Islet precursor cell (in vitro differentiated cells): ENCODE measurements at regions not wholly inside any gene's neighbourhood (a gene's known extent, or its start where the extent isn't known, plus 50 kb on each side); places are given as distances from the start of the nearest gene placed in this dataset.
"Not testable (repeated sequence)": the region's sequence is repeated elsewhere in the genome, so short reads cannot be mapped to it uniquely, and the experiment has no call there.

Experiments used
- DNase-seq: peaks from one replicate; pipeline ENCODE4 v3.0.0-alpha.2; 2018

- no peak for DNase-seq
Observed at GRCh38 chr17:70956726-70957125, 787.4 kb downstream of the KCNJ2 start.

- DNase-seq, result no peak
Observed at GRCh38 chr17:70961341-70961740, 792.0 kb downstream of the KCNJ2 start.

GRCh38 chr17:70968302-70968701 is 799.0 kb downstream of the KCNJ2 start:
- DNase-seq, result no peak

- DNase-seq, result no peak
Observed at GRCh38 chr17:70969521-70970034, 800.2 kb downstream of the KCNJ2 start.

- DNase-seq, result no peak
Observed at GRCh38 chr17:70976447-70976846, 807.1 kb downstream of the KCNJ2 start.

- DNase-seq, result no peak
Observed at GRCh38 chr17:70984873-70985272, 815.5 kb downstream of the KCNJ2 start.

GRCh38 chr17:70987867-70988340 is 818.6 kb downstream of the KCNJ2 start:
- DNase-seq, result no peak

GRCh38 chr17:70988622-70989021 is 819.3 kb downstream of the KCNJ2 start:
- no peak for DNase-seq

GRCh38 chr17:70989280-70989679 is 819.9 kb downstream of the KCNJ2 start:
- DNase-seq, result no peak

GRCh38 chr17:70994194-70994593 is 824.9 kb downstream of the KCNJ2 start:
- no peak for DNase-seq

GRCh38 chr17:70995997-70996396 is 826.7 kb downstream of the KCNJ2 start:
- no peak for DNase-seq

- DNase-seq, result no peak
Observed at GRCh38 chr17:71003736-71004135, 834.4 kb downstream of the KCNJ2 start.

GRCh38 chr17:71004413-71004812 is 835.1 kb downstream of the KCNJ2 start:
- no peak for DNase-seq

- no peak for DNase-seq
Observed at GRCh38 chr17:71011391-71011790, 842.1 kb downstream of the KCNJ2 start.

GRCh38 chr17:71019699-71020098 is 850.4 kb downstream of the KCNJ2 start:
- DNase-seq, result no peak

GRCh38 chr17:71022758-71023157 is 853.4 kb downstream of the KCNJ2 start:
- no peak for DNase-seq

GRCh38 chr17:71023249-71024030 is 854.1 kb downstream of the KCNJ2 start:
- peak; percentile 71 for DNase-seq

GRCh38 chr17:71024172-71024571 is 854.8 kb downstream of the KCNJ2 start:
- no peak for DNase-seq

- no peak for DNase-seq
Observed at GRCh38 chr17:71024969-71025368, 855.6 kb downstream of the KCNJ2 start.

- no peak for DNase-seq
Observed at GRCh38 chr17:71029246-71029645, 859.9 kb downstream of the KCNJ2 start.

GRCh38 chr17:71031286-71031685 is 862.0 kb downstream of the KCNJ2 start:
- not testable (repeated sequence) for DNase-seq

GRCh38 chr17:71032746-71033273 is 863.5 kb downstream of the KCNJ2 start:
- DNase-seq, result peak; percentile 98

GRCh38 chr17:71033336-71033735 is 864.0 kb downstream of the KCNJ2 start:
- DNase-seq, result peak; percentile 73

- peak; percentile 72 for DNase-seq
Observed at GRCh38 chr17:71035226-71035625, 865.9 kb downstream of the KCNJ2 start.
